ENCODE measurements at regions not wholly inside any gene's neighbourhood (a gene's known extent, or its start where the extent isn't known, plus 50 kb on each side); places are given as distances from the start of the nearest gene placed in this dataset.

GRCh38 chr3:161766331-161766730, 269.7 kb downstream of the OTOL1 start:
- TF ChIP-seq CTCF (conservative IDR thresholded peaks at IDR 0.05; ENCODE audit: low read length) (no peak), EZH2phosphoT487 (IDR thresholded peaks at IDR 0.05; ENCODE audit: borderline replicate concordance) (no peak)

All from Loucy (cell line).